ENCODE measurements at regions not wholly inside any gene's neighbourhood (a gene's known extent, or its start where the extent isn't known, plus 50 kb on each side); places are given as distances from the start of the nearest gene placed in this dataset.

- TF ChIP-seq POLR2A (IDR thresholded peaks at IDR 0.05) (no peak), CTCF (IDR thresholded peaks at IDR 0.05 in 8 of 11, conservative IDR thresholded peaks at IDR 0.05 in 3 of 11) (no peak)
Measured at GRCh38 chr2:41711736-41712135, 336.1 kb upstream of the PKDCC start.
